GM12878 (cell line): ENCODE measurements at regions not wholly inside any gene's neighbourhood (a gene's known extent, or its start where the extent isn't known, plus 50 kb on each side); places are given as distances from the start of the nearest gene placed in this dataset.

Experiments used
- ATAC-seq: fragments of 200-7000 bp; cut with Tn5 transposase; 3 replicates; pipeline ENCODE4 v1.9.1; 2020; ENCODE audit warnings: mild to moderate bottlenecking, moderate library complexity
- BruUV-seq: library from RNA; stranded (reverse); fragments of 400-500 nt; replicated peaks from 2 replicates; lab custom pipeline; 2021; lab: Mats Ljungman, UMichigan
- CTCF ChIA-PET: fragments of 300-600 bp; sonication (Branson Sonifier 250); formaldehyde crosslinking; extraction: SDS; loops from one replicate; lab custom pipeline; 2021; ENCODE audit warnings: inconsistent platforms; lab: Yijun Ruan, JAX
- POLR2A ChIA-PET: fragments of 350-600 bp; formaldehyde crosslinking; extraction: SDS; loops from one replicate; lab custom pipeline; 2021; ENCODE audit warnings: inconsistent platforms; lab: Charles Lee
- RAD21 ChIA-PET: fragments of 300-600 bp; sonication (Branson Sonifier 250); formaldehyde crosslinking; loops from one replicate; lab custom pipeline; 2023; ENCODE audit warnings: antibody characterized with exemption; ENCODE audit not compliant: unreplicated experiment; lab: Charles Lee
- SMC1A ChIA-PET: fragments of 300-600 bp; sonication (Branson Sonifier 250); formaldehyde crosslinking; loops from one replicate; lab custom pipeline; 2023; ENCODE audit not compliant: unreplicated experiment, uncharacterized antibody; lab: Charles Lee
- DNase-seq: peaks from one replicate; pipeline ENCODE4 v3.0.0-alpha.2; 2011; ENCODE audit warnings: low read depth, low spot score
- FAIRE-seq: peaks from 3 replicates; lab custom pipeline; 2011; peaks lifted over from hg19 to GRCh38; lab: Jason Lieb, UNC
- H2AFZ ChIP-seq: 2 replicates; pipeline ENCODE4 v1.6.0; 2011; ENCODE audit warnings: low read depth, low read length, control low read depth; ENCODE audit not compliant: control insufficient read depth
- H3K27ac ChIP-seq: 2 replicates; pipeline ENCODE4 v1.5.1; 2011; ENCODE audit warnings: control low read depth; ENCODE audit not compliant: control insufficient read depth, insufficient read depth
- H3K27me3 ChIP-seq, 2 experiments: replicated peaks in 1 of 2; 2 replicates each; pipeline versions ENCODE4 v1.6.0 to v1.6.1; 2011; ENCODE audit warnings: low read length in 1 of 2; ENCODE audit not compliant: control insufficient read depth in 2 of 2, insufficient read depth in 2 of 2
- H3K36me3 ChIP-seq, 2 experiments: 2 replicates each; pipeline ENCODE4 v1.5.1; 2011; ENCODE audit warnings: low read length in 1 of 2; ENCODE audit not compliant: control insufficient read depth in 2 of 2, insufficient read depth in 2 of 2
- H3K4me1 ChIP-seq: 2 replicates; pipeline ENCODE4 v1.6.1; 2011; ENCODE audit warnings: mild to moderate bottlenecking, low read length, moderate library complexity, mixed read lengths; ENCODE audit not compliant: control insufficient read depth, insufficient read depth
- H3K4me2 ChIP-seq: 2 replicates; pipeline ENCODE4 v1.6.0; 2011; ENCODE audit warnings: control low read depth; ENCODE audit not compliant: control insufficient read depth, insufficient read depth
- H3K4me3 ChIP-seq: fragments of 200-600 bp; sonication (generic); 2 replicates; pipeline ENCODE4 v1.5.1; 2016
- H3K79me2 ChIP-seq: 2 replicates; pipeline ENCODE4 v1.6.0; 2011; ENCODE audit warnings: low read length; ENCODE audit not compliant: control insufficient read depth, insufficient read depth
- H3K9ac ChIP-seq: 2 replicates; pipeline ENCODE4 v1.8.0; 2011; ENCODE audit warnings: low read length, control low read depth, mixed read lengths; ENCODE audit not compliant: control insufficient read depth, insufficient read depth
- H3K9me3 ChIP-seq: replicated peaks from 3 replicates; pipeline ENCODE4 v1.5.1; 2011; ENCODE audit warnings: mild to moderate bottlenecking, low read length; ENCODE audit not compliant: control insufficient read depth, insufficient read depth
- H4K20me1 ChIP-seq: 2 replicates; pipeline ENCODE4 v1.6.0; 2011; ENCODE audit not compliant: control insufficient read depth, insufficient read depth
- EGR1 ChIP-seq, 2 experiments: IDR thresholded peaks; 1 replicate in 1 of 2; 2 replicates in 1 of 2; pipeline ENCODE4 v1.6.1; 2011 to 2012; ENCODE audit warnings: low read depth in 2 of 2, low read length in 2 of 2, borderline replicate concordance in 1 of 2, mild to moderate bottlenecking in 1 of 2, moderate library complexity in 1 of 2
- GATAD2B ChIP-seq: fragments of 450-650 bp; conservative IDR thresholded peaks from 2 replicates; pipeline ENCODE4 v1.6.1; 2017; ENCODE audit warnings: low read depth, mild to moderate bottlenecking, moderate library complexity
- HDGF ChIP-seq: fragments of 450-650 bp; IDR thresholded peaks from 2 replicates; pipeline ENCODE4 v1.6.1; 2016; ENCODE audit warnings: antibody characterized with exemption
- PML ChIP-seq: IDR thresholded peaks from 2 replicates; pipeline ENCODE4 v1.6.1; 2012; ENCODE audit warnings: low read length, inconsistent platforms
- WGBS: methylation state at CpG from one replicate; pipeline ENCODE4 v1.1.6; 2016; ENCODE audit warnings: low lambda C conversion rate; ENCODE audit not compliant: insufficient replicate concordance, insufficient coverage; ENCODE audit errors: missing lambda C conversion rate; 5-methylcytosine and 5-hydroxymethylcytosine counted together
- in situ Hi-C: fragments of 300-500 bp; cut with MboI; formaldehyde crosslinking; loops from 9 replicates; pipeline ENCODE4 v1.14.3; 2018; ENCODE audit warnings: mixed read lengths
- intact Hi-C: fragments of 100-400 bp; cut with micrococcal nuclease; formaldehyde crosslinking; loops from one replicate; pipeline ENCODE4 v1.14.2; 2022; ENCODE audit not compliant: unreplicated experiment
- TF ChIP-seq, protein P1 (sequence below): IDR thresholded peaks from 2 replicates; pipeline ENCODE4 v1.6.1; 2011; ENCODE audit warnings: low read depth, low read length, improper control_type of control experiment, borderline replicate concordance
- TF ChIP-seq, protein P2 (sequence below): fragments of 450-650 bp; conservative IDR thresholded peaks from 2 replicates; pipeline ENCODE4 v1.6.1; 2017; ENCODE audit warnings: mild to moderate bottlenecking, moderate library complexity

DNA sequence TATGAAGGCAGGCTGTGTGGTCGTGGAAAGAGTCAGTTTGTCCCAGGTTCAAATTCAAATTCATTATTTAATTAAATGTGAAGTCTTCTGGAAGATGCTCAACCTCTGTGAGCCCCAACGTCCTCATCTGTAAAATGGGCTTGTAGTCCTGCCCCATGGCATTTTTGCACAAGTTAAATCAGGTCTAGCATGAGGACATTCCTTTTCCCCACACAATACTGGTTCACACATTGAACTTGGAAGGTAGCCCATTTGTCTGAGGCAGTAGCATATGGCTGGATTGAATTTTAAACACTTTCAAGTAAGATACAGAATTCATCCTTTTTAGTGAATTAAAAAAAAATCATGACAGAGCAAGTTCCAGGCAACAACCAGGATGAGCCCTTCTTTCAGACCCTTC, 665.4 kb upstream of the HS6ST1 start (continued):
- no peak for TF ChIP-seq GATAD2B
- TF ChIP-seq, protein P1, sequence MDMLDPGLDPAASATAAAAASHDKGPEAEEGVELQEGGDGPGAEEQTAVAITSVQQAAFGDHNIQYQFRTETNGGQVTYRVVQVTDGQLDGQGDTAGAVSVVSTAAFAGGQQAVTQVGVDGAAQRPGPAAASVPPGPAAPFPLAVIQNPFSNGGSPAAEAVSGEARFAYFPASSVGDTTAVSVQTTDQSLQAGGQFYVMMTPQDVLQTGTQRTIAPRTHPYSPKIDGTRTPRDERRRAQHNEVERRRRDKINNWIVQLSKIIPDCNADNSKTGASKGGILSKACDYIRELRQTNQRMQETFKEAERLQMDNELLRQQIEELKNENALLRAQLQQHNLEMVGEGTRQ, result no peak
- TF ChIP-seq, protein P2, sequence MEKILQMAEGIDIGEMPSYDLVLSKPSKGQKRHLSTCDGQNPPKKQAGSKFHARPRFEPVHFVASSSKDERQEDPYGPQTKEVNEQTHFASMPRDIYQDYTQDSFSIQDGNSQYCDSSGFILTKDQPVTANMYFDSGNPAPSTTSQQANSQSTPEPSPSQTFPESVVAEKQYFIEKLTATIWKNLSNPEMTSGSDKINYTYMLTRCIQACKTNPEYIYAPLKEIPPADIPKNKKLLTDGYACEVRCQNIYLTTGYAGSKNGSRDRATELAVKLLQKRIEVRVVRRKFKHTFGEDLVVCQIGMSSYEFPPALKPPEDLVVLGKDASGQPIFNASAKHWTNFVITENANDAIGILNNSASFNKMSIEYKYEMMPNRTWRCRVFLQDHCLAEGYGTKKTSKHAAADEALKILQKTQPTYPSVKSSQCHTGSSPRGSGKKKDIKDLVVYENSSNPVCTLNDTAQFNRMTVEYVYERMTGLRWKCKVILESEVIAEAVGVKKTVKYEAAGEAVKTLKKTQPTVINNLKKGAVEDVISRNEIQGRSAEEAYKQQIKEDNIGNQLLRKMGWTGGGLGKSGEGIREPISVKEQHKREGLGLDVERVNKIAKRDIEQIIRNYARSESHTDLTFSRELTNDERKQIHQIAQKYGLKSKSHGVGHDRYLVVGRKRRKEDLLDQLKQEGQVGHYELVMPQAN, result no peak
- TF ChIP-seq HDGF, result no peak

DNA sequence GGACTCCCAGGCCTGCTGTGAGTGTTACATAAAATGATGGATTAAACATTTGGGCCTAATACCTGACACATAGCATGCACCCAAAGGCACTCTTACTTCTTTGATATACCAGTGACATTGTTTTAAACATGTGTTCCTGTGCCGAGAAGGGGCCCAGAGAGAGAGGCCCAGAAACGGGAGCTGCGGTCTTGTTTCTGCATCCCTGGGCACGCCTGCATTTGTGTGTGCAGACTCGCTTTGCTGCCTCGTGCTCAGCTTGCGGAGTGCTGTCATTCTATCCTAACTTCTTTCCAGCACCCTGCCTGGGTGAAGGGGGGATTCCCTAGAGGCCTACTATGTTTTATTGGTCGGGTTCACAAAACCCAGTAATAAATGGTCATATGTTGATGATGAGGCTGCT, 666.2 kb upstream of the HS6ST1 start:
- POLR2A ChIA-PET, result no interaction called here
- no peak overlapping the region for H3K27ac ChIP-seq
- ATAC-seq, result no peak
- TF ChIP-seq PML (no peak), EGR1 (IDR thresholded peaks at IDR 0.05; ENCODE audit: borderline replicate concordance in 1 of 2, low read depth in 2 of 2, low read length in 2 of 2) (no peak)
- TF ChIP-seq, all 136 proteins: peak for 0
- no peak overlapping the region for H3K4me2 ChIP-seq
- intact Hi-C loops, result no loop called here
- SMC1A ChIA-PET, result no interaction called here
- FAIRE-seq (no peak), DNase-seq (no peak)
- no peaks in the 10 kb centered on the region for H3K4me1 ChIP-seq
- no peaks in the 10 kb centered on the region for H3K9me3 ChIP-seq
- no peak overlapping the region for H3K4me3 ChIP-seq
- H3K9ac ChIP-seq, result no peak overlapping the region
- H3K27me3 ChIP-seq, result peaks cover 0 to 2% of the 10 kb centered on the region in 2 experiments; a peak in 1 of 4 replicates
- no peaks in the 10 kb centered on the region for H3K79me2 ChIP-seq
- no peaks in the 10 kb centered on the region; the same call in 1 of the 2 replicates for H4K20me1 ChIP-seq
- CTCF ChIA-PET, result no interaction called here
- no peaks in the 10 kb centered on the region for H3K36me3 ChIP-seq
- in situ Hi-C loops, result no loop called here
- 31% methylated on average over 8 of the region's 8 CpGs for WGBS
- BruUV-seq, result no TSS peak
- H2AFZ ChIP-seq, result no peak overlapping the region
- RAD21 ChIA-PET, result no interaction called here
